Sciatic nerve (tissue), 2 donors: ENCODE measurements at regions not wholly inside any gene's neighbourhood (a gene's known extent, or its start where the extent isn't known, plus 50 kb on each side); places are given as distances from the start of the nearest gene placed in this dataset.

Source experiments
- ATAC-seq: fragments of 200-7000 bp; cut with Tn5 transposase; one replicate; pipeline ENCODE4 v1.9.1; 2020; ENCODE audit warnings: mild to moderate bottlenecking, moderate library complexity
- DNase-seq: peaks from one replicate; pipeline ENCODE4 v3.0.0-alpha.2; 2020; ENCODE audit warnings: low spot score
- intact Hi-C: fragments of 100-400 bp; cut with DNase I; formaldehyde crosslinking; loops from one replicate; pipeline ENCODE4 v1.14.2; 2022
- donor health status: DM: no; HTN: no; CAD: no.
- donor health status: DM: no; HTN: no; CAD: no.

- intact Hi-C loops = no loop called here
- DNase-seq (no peak), ATAC-seq (no peak)
These were observed 216.1 kb downstream of the MEF2C start for GRCh38 chr5:88666761-88667495.

DNA sequence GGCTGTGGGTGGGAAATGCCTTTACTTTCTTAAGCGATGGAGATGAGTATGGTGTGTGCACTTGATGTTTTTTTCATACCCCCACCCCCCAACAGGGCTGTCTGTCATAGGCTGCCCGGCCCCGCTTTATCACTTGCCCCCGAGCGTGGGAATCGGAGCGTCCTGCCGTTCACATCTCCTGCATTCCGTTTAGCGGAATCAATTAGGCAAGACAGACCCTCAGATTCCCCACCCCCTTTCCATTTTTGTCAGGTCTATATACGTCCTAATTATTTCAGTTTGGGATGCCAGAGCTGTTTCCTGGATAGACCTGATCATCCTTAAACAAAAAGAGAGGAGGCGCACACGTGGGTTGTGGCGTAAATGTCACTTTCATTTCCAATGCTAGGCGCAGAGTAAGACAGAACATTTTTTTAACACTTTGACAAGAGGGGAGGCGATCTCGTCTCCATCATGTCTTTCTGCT lies 217.2 kb downstream of the MEF2C start:
- intact Hi-C loops = no loop called here
- ATAC-seq = no peak
- no peak for DNase-seq

DNA sequence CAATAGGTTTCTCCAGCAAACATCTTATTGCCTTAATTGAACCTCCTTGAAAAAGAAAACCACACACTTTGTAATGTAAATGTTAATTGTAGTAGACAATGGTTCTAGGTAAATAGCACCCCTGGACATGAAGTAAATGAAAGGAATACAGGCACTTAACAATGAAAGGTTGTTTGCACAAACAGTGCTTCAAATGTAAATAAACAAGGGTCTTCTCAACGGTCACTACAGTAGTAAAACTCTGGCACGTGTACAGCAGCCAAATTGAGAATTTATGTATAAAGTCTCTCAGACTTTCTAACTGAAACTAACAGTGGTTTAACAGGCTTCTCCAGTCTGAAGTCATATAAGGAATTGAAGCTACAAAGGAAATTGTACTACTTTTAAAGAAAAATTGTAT lies 218.3 kb downstream of the MEF2C start:
- ATAC-seq (no peak), DNase-seq (no peak)
- intact Hi-C loops = no loop called here

GRCh38 chr5:88663793-88664216 lies 219.2 kb downstream of the MEF2C start:
- DNase-seq = no peak
- intact Hi-C loops = no loop called here
- peak; percentile 59 for ATAC-seq

- ATAC-seq = no peak
- DNase-seq = no peak
- intact Hi-C loops = no loop called here
These were observed 220.1 kb downstream of the MEF2C start for GRCh38 chr5:88662846-88663245.

DNA sequence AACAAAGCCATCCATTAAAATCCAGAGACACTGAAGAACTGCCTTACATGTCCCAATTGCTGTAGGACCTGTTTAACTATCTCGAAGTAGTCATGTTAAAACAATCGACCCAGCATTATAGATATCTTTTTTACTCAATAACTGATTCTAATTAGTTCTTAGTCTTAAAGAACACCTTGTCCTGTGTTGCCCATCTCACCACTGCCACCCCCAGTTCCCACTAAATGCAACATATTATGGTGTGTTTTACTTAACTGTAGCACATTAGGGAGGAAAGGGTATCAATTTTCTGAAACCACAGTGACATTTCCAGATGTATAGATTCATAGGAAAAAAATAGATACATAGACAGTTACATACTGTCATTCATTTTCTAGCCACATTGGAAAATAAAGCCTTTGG lies 221.2 kb downstream of the MEF2C start:
- ATAC-seq (no peak), DNase-seq (no peak)
- intact Hi-C loops = no loop called here

DNA sequence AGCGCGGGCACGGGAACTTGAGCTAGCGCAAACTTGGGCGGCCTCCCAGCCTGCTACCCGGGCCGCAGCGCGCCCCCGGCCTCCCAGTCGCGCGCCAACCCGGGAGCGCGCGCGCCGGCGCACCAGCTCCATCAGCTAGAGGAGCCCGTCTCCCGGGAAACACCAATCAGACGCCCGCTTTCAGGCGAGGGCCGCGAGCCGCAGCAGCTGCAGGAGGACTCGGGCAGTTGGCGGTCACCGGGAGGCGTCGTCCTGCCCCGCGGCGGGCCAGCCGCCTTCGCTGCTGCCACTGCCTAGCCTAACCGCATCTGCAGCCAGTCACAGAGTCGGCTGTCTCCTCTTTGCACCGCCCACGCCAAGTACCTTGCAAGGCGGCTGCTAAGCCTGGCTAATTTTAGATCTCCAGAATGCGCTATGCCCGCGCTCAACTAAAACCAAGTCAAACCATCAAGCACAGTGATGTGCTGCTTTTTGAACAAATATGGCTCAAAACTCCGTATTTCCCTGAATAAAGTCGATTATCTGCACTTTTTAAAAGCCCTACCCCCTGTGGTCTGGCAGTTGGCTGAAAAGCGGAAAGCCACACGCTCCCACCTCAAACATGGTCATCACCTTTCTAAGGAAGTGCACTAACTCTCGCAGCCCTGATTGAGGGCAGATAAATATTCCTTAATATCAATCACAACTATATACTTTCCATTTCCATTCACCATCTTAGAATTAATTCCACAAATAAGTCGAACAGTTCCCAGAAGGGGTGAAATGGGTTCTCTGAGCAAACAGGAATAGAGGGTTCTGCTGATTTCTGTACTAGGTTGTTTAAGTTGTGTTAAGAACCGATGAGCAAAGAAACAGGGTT lies 221.8 kb downstream of the MEF2C start:
- intact Hi-C loops = no loop called here

DNA sequence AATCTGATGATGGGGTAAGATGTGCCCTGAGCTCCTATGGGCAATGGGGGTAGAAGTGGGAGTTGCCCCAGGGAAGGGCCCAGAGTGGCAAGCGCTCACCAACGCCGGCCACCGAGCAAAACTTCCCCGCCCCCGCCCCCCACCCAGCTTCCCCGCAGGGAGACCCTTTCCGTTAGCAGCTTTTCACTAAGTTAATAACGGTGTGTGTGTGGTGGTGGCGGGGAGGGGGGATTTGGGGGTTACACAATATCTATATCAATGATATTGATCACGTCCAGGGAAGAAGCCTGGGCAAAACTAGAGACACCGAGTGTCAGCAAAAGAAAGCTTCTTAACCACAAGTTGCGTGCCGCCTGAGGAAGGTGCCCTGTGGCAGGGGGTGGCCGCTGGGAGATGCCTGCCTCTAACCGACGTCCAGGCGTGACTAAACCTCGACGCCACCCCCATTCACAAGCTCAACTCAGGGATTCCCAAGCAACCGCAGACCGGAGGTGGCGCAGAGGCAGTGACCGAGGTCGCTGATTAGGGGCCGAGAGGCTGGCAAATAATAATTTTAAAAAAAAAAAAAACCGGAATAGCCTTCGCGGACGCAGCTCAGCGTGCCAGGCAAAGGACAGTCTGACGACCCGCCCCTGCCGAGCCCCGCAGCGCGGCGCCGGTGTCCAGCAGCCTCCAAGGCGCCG lies 222.6 kb downstream of the MEF2C start:
- intact Hi-C loops = no loop called here
- DNase-seq (no peak), ATAC-seq (peak; percentile 25)

More for the DNA sequence above, 221.8 kb downstream of the MEF2C start:
- ATAC-seq (peak; percentile 85), DNase-seq (peak; percentile 85)

DNA sequence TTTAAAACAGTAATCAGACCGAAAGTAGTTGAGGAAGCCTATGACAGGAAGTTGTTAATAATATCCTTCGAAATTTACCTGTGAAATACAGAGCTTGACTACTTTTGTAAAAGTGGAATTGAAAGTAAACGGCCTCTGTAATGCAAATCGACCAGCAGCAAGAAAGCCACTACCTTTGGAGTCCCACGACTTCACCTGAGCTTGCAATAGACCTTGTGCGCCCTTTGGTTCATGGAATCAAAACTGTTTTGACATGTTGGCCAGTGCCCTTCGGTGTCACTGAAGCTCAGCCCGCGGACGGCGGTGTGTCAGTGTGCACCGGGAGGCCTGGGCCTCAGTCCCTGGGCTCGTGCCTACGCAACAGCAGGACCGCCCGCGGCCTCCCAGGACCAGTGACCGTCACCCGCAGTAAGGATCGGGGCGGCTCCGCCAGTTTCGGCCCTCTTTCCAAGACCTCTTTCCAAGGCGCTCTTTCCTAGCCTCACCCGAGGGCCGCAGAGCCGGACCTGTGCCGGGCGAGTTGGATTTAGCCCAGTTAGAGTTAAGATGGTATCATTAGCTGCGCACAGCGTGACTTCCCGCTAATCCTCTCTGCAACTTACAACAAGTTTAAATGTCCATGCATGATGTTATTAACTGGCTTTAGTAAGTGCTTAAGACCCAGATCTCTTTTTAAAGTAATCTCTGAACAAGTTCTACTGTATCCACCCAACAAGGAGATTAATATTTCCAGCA lies 223.3 kb downstream of the MEF2C start:
- DNase-seq = peak; percentile 56
- peak; percentile 21 for ATAC-seq
- intact Hi-C loops = no loop called here

DNA sequence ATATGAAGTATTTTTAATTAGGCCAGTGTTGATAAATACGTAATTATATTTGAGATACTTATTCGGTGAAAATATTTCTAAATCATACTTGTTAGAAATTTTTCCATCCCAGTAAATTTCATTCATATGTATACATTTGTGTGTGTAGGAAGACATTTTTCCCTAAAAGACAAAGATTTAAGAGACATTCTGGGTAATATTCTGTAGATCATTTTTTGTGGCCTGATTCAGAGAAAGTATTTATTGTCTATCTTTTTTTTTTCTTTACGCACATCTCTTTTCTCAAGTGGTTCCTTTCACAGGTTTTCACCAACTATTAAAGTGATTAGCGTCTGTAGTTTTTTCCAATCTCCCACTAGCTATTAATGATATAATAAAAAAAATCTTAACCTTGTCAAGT lies 224.1 kb downstream of the MEF2C start:
- intact Hi-C loops = no loop called here
- ATAC-seq (no peak), DNase-seq (no peak)

- intact Hi-C loops = no loop called here
- ATAC-seq (no peak), DNase-seq (no peak)
These were observed 224.8 kb downstream of the MEF2C start for GRCh38 chr5:88657906-88658775.

- intact Hi-C loops = no loop called here
- no peak for ATAC-seq
- DNase-seq = no peak
These were observed 225.8 kb downstream of the MEF2C start for GRCh38 chr5:88657136-88657535.

- no peak for ATAC-seq
These were observed 226.6 kb downstream of the MEF2C start for GRCh38 chr5:88656221-88656950.

GRCh38 chr5:88653471-88653870 lies 229.5 kb downstream of the MEF2C start:
- DNase-seq = no peak
- no peak for ATAC-seq
- intact Hi-C loops = no loop called here

More at GRCh38 chr5:88656221-88656950, 226.6 kb downstream of the MEF2C start:
- intact Hi-C loops = no loop called here
- no peak for DNase-seq

DNA sequence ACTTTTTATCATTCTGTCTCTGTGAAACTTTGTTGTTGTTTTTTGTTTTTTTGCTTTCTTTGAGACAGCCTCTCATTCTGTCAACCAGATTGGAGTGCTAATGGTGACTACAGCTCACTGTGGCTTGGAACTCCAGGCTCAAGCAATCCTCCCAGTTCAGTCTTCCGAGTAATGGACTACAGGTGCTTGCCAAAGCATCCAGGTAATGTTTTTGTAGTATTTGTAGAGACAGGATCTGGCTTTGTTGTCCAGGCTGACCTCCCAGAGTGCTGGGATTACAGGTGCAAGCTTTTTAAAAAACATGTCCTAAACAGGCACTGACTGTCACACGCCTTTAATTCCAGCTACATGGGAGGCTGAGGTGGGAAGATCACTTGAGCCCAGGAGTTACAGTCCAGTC lies 235.1 kb downstream of the MEF2C start:
- intact Hi-C loops = no loop called here
- DNase-seq = no peak
- no peak for ATAC-seq

- intact Hi-C loops = no loop called here
- no peak for DNase-seq
- ATAC-seq = no peak
These were observed 236.1 kb downstream of the MEF2C start for GRCh38 chr5:88646866-88647265.

DNA sequence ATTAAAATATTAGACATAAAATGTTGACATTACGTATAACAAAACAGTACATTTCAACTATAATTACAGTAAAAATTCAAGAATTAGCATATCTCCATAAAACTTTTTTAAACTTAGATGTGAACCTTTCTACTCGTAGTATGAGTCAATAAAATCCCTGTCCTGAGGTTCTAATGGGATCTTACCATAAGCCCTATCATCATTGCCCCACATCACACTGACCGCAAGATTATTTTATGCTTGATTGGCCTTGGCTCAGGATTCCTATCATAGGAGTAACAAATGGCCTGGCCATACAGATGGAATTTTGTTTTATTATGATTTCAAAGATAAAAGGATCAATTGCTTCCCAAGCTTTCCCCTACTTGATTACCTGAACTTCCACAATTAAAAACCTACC lies 238.3 kb downstream of the MEF2C start:
- no peak for ATAC-seq
- intact Hi-C loops = no loop called here
- no peak for DNase-seq

DNA sequence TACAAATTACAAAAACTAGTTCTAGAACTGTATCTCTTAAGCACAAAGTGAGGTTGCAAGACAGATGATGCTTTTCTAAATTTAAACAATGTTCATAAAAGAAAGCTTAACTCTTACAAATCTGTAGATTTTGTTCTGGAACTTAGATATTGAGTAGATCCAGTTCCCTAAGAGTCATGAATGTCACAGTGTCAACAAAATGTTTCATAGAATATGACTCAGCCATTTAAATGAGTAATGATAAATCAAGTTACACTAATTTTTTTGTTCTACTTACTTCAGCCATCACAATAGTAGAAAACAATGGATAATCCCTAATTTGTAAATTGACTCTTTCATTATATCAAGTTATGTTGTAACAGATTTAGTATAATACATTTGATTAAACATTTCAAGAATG lies 239.7 kb downstream of the MEF2C start:
- intact Hi-C loops = no loop called here
- DNase-seq (no peak), ATAC-seq (no peak)
